ENCODE measurements at regions not wholly inside any gene's neighbourhood (a gene's known extent, or its start where the extent isn't known, plus 50 kb on each side); places are given as distances from the start of the nearest gene placed in this dataset.

DNA sequence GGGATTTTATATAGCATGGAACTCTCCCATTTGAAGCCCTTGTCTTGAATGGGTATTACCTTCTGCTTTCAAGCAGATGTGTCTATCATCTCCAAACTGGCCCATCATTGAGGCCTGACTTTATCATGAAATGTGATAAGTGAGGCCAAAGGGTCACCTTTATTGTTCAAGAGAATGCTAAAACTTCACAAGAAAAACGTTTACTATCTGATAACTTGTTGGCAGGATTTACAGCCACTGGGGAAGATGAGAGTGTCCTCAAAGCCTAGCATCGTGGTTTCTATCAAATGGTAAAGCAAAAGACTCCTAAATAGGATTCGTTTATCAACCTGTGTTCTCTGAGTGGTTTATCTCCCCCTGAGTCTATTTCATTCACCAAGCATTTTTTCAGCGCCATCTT lies 62.0 kb upstream of the CLMN start:
- no peak for DNase-seq

DNA sequence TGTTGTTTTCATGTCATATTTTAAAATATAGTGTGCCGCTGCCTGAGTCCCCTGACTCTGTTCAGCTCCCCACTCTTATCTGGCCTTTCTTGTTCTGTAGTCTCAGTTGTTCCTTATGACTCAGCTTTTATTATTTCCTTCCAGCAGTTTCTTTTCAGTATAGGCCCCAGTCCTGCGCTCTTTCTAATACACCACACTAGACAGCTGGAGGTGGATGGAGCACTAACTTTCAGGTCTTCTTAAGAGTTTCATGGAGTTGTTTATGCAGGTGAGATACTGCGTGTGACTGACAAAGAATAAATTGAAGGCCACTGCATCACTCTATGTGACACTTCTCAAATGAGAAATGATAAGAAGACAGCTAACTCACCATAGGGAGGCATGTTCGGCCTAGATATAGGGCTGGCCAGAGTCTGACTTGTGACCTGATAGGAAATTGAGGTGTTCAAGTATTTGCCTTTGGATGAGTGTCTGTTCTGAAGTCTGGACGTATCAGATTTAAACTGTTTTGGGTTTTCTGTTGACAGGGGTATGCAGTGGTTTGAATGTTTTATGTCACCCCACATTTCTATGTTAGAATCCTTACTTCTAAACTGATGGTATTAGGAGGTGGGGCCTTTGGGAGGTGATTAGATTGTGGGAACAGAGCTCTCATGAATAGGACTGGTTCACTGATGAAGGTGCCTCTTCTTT lies 60.8 kb upstream of the CLMN start:
- DNase-seq, result no peak

DNA sequence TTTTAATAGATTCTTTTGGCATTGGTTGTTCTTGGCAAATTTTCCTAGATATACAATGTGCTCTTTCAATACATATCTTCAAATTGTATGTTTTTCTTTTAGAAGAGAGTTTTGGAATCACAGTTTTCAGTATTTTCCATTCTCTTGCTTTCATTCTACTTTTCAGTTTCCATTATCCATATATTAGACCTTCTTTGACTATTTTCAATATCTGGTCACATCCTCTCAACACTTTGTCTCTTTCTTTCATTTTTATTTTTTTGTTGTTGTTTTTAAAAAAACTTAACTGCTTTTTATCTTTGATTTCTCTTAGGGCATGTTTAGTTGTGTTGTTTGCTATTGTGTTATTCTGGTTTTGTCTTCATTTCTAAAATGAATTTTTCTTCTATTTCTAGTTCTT lies 59.9 kb upstream of the CLMN start:
- no peak for DNase-seq

DNA sequence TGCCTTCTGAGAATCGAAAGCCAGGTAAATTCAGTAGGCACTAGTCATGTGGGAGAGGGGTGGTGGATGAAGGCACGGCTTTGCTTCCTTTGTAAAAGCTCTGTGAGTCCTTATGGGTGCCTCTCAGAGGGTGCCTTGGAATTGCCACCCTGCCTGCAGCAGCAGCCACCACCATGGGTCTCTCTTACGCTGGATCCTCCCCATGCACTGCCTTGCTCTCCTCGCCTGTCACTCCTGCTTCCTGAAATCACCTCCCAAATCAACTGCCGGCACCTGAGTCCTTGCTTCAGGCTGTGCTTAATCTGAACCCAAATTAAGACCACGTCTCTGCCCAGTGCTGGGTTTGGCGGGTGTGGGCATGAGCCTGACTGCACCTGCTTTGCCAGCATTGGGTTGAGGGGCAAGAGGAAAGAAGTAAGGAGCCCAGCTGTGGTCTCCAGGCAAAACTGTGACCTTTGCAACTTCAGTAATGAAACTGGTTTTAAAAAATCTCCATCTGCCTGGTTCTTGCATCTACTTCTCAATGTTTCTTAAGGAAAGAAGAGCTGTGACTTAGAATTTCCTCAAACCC lies 55.9 kb upstream of the CLMN start:
- DNase-seq, result no peak

DNA sequence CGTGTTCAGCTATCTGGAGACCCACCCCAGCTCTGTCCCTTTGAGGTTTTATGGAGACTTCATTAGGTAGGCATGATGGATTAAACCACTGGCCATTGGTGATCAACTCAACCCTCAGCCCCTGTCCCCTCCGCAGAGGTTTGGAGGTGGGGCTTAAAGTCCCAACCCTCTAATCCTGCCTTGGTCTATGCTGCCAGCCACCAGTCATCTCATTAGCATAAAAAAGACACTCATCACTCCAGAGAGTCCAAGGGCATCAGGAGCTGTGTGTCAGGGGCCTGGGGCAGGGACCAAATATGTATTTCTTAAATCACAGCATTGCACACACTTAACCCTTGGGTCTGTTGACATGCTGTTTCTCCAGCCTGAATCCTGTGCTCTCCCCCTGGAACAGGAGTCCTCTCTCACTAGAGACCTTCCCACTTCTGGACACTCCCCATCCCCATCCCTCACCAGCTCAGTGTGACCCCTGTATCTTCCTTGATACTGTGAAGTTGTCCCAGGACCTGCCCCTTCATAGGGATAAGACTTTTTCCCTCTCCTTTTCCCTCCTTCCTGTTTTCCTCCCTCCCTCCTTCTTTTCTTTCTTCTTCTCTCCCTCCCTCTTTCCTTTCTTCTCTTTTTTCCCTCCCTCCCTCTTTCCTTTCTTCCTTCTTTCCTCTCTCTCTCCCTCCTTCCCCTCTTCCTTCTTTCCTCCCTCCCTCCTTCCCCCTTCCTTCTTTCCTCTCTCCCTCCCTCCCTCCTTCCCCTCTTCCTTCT lies 54.7 kb upstream of the CLMN start:
- no peak for DNase-seq

DNA sequence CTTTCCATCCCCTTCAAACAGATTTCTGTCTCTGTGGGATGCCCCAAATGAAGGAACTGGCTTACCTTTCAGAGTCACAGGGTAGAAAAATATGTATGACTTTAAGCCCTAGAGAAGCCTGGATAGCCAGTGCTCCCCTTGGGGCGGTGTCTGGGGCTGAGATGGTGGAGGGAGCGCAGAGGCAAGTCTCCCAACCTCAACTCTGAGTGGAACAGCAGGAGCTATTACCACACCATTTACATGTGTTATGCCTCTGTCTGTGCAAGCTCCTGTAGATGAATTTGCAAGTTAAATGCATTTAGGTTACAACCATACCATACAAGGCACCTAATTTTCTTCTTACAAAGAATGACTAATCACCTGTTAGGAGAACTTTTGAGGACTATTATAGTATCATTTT lies 50.4 kb upstream of the CLMN start:
- DNase-seq, result no peak
